ENCODE measurements at regions not wholly inside any gene's neighbourhood (a gene's known extent, or its start where the extent isn't known, plus 50 kb on each side); places are given as distances from the start of the nearest gene placed in this dataset.

- no peaks in the 10 kb centered on the region for H3K79me2 ChIP-seq (ENCODE audit: insufficient read depth, low read length)
- no peak overlapping the region for H3K4me3 ChIP-seq (replicated peaks in 1 of 3; ENCODE audit: low read depth in 2 of 3, low read length in 3 of 3)
- no peaks in the 10 kb centered on the region for H3K36me3 ChIP-seq (replicated peaks in 1 of 2; ENCODE audit: control insufficient read depth in 1 of 2, insufficient read depth in 2 of 2, low read length in 2 of 2)
- Mint-ChIP-seq H3K4me1 (no peaks in the 10 kb centered on the region), H3K27me3 (ENCODE audit: low read depth in 3 of 3) (peaks cover 0 to 15% (median 12%) of the 10 kb centered on the region in 3 donors), H3K27ac (no peak overlapping the region), H3K9me3 (peaks cover 0 to 5% (median 0%) of the 10 kb centered on the region in 7 donors), H3K36me3 (no peaks in the 10 kb centered on the region), H3K4me3 (no peak overlapping the region)
- no peak overlapping the region for H2AFZ ChIP-seq (ENCODE audit: insufficient read depth, low read depth, low read length, poor library complexity, severe bottlenecking)
- H3K4me1 ChIP-seq (ENCODE audit: control insufficient read depth in 1 of 2, insufficient read depth in 2 of 2, low read length in 2 of 2), result no peaks in the 10 kb centered on the region
- H3K27me3 ChIP-seq (ENCODE audit: control insufficient read depth in 2 of 2, insufficient read depth in 2 of 2, low read length in 2 of 2), result peaks cover 0 to 3% of the 10 kb centered on the region in 2 donors
- no peaks in the 10 kb centered on the region for H3K9me3 ChIP-seq (replicated peaks in 1 of 2; ENCODE audit: control insufficient read depth in 1 of 2, insufficient read depth in 1 of 2, low read length in 2 of 2)
- no peak for DNase-seq
- H3K9ac ChIP-seq (ENCODE audit: insufficient read depth, low read length, poor library complexity, severe bottlenecking), result no peak overlapping the region
- WGBS (ENCODE audit: insufficient coverage), result 93% methylated on average over 3 of the region's 4 CpGs
- intact Hi-C loops (cut with micrococcal nuclease), result no loop called here
- no peak overlapping the region for H3K27ac ChIP-seq (ENCODE audit: low read depth in 1 of 2, low read length in 2 of 2)
- no peak for TF ChIP-seq CTCF (IDR thresholded peaks at IDR 0.05)
- no peaks in the 10 kb centered on the region for H4K20me1 ChIP-seq (ENCODE audit: insufficient read depth, low read length)
- no peak overlapping the region for H3K4me2 ChIP-seq (replicated peaks; ENCODE audit: extremely low read depth, low read length, poor library complexity, severe bottlenecking)
Observed at GRCh38 chr20:48333707-48334106, 494.1 kb downstream of the PREX1 start.

- H3K27ac ChIP-seq (ENCODE audit: low read depth in 1 of 2, low read length in 2 of 2), result no peak overlapping the region
- H3K9me3 Mint-ChIP-seq, result peaks cover 0 to 5% (median 0%) of the 10 kb centered on the region in 7 donors
- no peak for TF ChIP-seq CTCF (IDR thresholded peaks at IDR 0.05)
- intact Hi-C loops (cut with micrococcal nuclease), result no loop called here
- H3K4me1 Mint-ChIP-seq, result no peaks in the 10 kb centered on the region
- WGBS (ENCODE audit: insufficient coverage), result no CpG with 5 or more reads among the region's 3 CpGs
- H3K4me3 Mint-ChIP-seq, result no peak overlapping the region
- H3K79me2 ChIP-seq (ENCODE audit: insufficient read depth, low read length), result no peaks in the 10 kb centered on the region
- H4K20me1 ChIP-seq (ENCODE audit: insufficient read depth, low read length), result no peaks in the 10 kb centered on the region
- no peak overlapping the region for H3K4me2 ChIP-seq (replicated peaks; ENCODE audit: extremely low read depth, low read length, poor library complexity, severe bottlenecking)
- no peak overlapping the region for H3K9ac ChIP-seq (ENCODE audit: insufficient read depth, low read length, poor library complexity, severe bottlenecking)
- DNase-seq, result no peak
- H3K36me3 Mint-ChIP-seq, result no peaks in the 10 kb centered on the region
- peaks cover 0 to 3% of the 10 kb centered on the region in 2 donors for H3K27me3 ChIP-seq (ENCODE audit: control insufficient read depth in 2 of 2, insufficient read depth in 2 of 2, low read length in 2 of 2)
- no peaks in the 10 kb centered on the region for H3K4me1 ChIP-seq (ENCODE audit: control insufficient read depth in 1 of 2, insufficient read depth in 2 of 2, low read length in 2 of 2)
- no peak overlapping the region for H3K27ac Mint-ChIP-seq
- H3K4me3 ChIP-seq (replicated peaks in 1 of 3; ENCODE audit: low read depth in 2 of 3, low read length in 3 of 3), result no peak overlapping the region
- H2AFZ ChIP-seq (ENCODE audit: insufficient read depth, low read depth, low read length, poor library complexity, severe bottlenecking), result no peak overlapping the region
- no peaks in the 10 kb centered on the region for H3K36me3 ChIP-seq (replicated peaks in 1 of 2; ENCODE audit: control insufficient read depth in 1 of 2, insufficient read depth in 2 of 2, low read length in 2 of 2)
- H3K9me3 ChIP-seq (replicated peaks in 1 of 2; ENCODE audit: control insufficient read depth in 1 of 2, insufficient read depth in 1 of 2, low read length in 2 of 2), result no peaks in the 10 kb centered on the region
- H3K27me3 Mint-ChIP-seq (ENCODE audit: low read depth in 3 of 3), result peaks cover 0 to 12% (median 12%) of the 10 kb centered on the region in 3 donors
Observed at GRCh38 chr20:48332555-48332954, 495.2 kb downstream of the PREX1 start.

All from CD14-positive monocyte (primary cell).